Activated CD4-positive, alpha-beta memory T cell treated with anti-CD3 and anti-CD28 coated beads, Interleukin-2, amount 10 ng/mL, durations not matched to agents 7 days and 5 days (primary cell): ENCODE measurements at regions not wholly inside any gene's neighbourhood (a gene's known extent, or its start where the extent isn't known, plus 50 kb on each side); places are given as distances from the start of the nearest gene placed in this dataset.

ENCODE experiments used
- CTCF ChIA-PET: fragments of 350-600 bp; sonication (Branson Sonifier 250); formaldehyde crosslinking; loops from one replicate; lab custom pipeline; 2021; ENCODE audit warnings: antibody characterized with exemption, inconsistent platforms; lab: Charles Lee
- POLR2A ChIA-PET: fragments of 350-600 bp; sonication (Branson Sonifier 250); formaldehyde crosslinking; loops from one replicate; lab custom pipeline; 2021; ENCODE audit warnings: antibody characterized with exemption; lab: Charles Lee
- DNase-seq: peaks from one replicate; pipeline ENCODE4 v3.0.0-alpha.2; 2020
- H3K27ac Mint-ChIP-seq: one replicate; pipeline ENCODE4 v1.8.0; 2021; ENCODE audit warnings: mild to moderate bottlenecking, mixed read lengths
- H3K27me3 Mint-ChIP-seq: one replicate; pipeline ENCODE4 v1.8.0; 2021; ENCODE audit warnings: mixed read lengths
- H3K36me3 Mint-ChIP-seq: one replicate; pipeline ENCODE4 v1.8.0; 2021; ENCODE audit warnings: low read depth, mixed read lengths
- H3K4me1 Mint-ChIP-seq: one replicate; pipeline ENCODE4 v1.8.0; 2021; ENCODE audit warnings: mixed read lengths
- H3K4me3 Mint-ChIP-seq: one replicate; pipeline ENCODE4 v1.8.0; 2021; ENCODE audit warnings: mild to moderate bottlenecking, mixed read lengths
- H3K9me3 Mint-ChIP-seq: one replicate; pipeline ENCODE4 v1.8.0; 2021; ENCODE audit warnings: mixed read lengths

DNA sequence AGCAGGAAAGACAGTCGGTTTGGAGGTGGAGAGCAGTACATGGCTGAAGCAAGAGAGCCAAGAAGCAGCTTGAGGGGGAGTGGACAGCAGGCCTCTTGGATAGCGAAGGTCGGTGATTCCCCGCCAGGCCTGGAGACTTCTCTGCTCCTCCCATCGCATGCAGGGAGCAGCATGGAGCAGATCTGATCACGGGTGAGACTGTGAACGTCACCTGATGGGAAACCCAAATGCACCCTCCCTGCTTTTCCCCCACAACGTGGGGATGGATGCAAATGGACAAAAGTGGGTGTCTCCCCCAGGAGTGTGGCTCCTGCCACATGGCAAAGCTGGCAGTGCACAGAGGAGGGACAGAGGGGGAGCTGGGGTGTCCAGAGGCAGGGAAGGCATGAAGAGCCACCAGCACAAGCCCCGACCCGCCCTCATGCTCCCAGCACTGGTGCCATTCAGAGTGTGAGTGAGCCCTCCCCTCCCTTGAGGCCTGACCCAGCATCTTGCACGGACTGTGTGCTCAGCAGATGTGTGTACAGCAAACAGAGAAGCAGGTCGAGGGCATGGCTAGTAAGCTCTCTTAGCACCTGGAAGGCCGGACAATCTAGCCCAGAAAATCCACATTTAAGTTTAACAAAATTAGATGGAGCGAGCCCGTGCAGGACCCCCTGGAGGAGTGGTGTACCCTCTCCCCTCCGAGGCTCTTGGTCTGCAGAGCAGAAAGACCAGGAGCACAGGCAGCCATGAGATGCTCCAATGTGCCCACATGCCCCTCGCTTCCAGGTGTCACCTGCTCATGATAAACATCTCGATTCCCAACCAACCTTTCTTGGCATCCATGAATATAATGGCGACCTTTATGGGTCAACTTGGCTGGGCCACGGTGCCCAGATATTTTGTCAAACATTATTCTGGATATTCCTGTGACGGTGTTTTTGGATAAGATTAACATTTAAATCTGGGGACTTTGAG lies 661.7 kb downstream of the TBC1D22A start:
- ChIA-PET CTCF (no interaction called here), POLR2A (no interaction called here)
- no peak overlapping the region for H3K4me3 Mint-ChIP-seq
- H3K27ac Mint-ChIP-seq, result no peak overlapping the region
- H3K9me3 Mint-ChIP-seq, result peaks cover 3% of the 10 kb centered on the region
- no peaks in the 10 kb centered on the region for H3K36me3 Mint-ChIP-seq
- no peaks in the 10 kb centered on the region for H3K4me1 Mint-ChIP-seq
- no peak for DNase-seq
- no peaks in the 10 kb centered on the region for H3K27me3 Mint-ChIP-seq

DNA sequence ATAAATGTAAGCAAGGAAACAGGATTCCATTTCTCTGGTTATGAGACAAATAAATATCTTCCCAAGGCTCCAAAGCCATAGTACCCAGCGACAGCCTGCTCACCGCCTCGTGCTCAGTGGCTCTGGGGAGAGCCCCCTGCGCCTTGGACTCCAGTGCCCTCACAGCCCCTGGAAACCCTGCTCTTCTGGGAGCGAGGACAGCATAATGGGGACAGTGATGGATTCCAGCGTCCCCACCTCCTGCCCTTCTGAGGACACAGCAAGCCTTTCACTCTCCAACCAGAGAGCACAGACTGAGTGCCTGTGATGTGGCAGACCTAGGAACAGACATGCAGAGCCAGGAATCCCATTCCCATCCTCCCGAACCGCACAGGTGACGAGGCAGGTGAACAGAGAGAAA lies 660.8 kb downstream of the TBC1D22A start:
- Mint-ChIP-seq H3K4me3 (no peak overlapping the region), H3K9me3 (peaks cover 3% of the 10 kb centered on the region), H3K4me1 (no peaks in the 10 kb centered on the region), H3K36me3 (no peaks in the 10 kb centered on the region), H3K27ac (no peak overlapping the region), H3K27me3 (no peaks in the 10 kb centered on the region)
- POLR2A ChIA-PET, result no interaction called here
- CTCF ChIA-PET, result no interaction called here
- no peak for DNase-seq

DNA sequence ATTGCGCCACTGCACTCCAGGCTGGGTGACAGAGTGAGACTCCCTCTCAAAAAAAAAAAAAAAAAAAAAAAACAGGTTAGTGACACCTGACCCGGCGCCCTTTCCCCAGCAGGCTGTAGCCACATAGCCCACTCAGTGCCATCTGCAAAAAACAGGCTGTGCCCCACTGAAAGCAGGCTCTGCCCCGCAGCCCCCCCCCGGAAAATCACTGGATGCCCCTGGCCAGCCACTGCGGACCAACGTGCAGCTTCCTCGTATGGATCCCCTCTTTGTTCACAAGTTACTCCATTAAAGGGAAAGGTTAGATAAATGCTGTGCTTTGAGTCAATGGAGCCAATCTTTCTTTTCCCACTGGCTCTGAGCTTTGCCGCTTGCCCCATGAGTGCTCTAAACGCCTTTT lies 660.3 kb downstream of the TBC1D22A start:
- POLR2A ChIA-PET, result no interaction called here

DNA sequence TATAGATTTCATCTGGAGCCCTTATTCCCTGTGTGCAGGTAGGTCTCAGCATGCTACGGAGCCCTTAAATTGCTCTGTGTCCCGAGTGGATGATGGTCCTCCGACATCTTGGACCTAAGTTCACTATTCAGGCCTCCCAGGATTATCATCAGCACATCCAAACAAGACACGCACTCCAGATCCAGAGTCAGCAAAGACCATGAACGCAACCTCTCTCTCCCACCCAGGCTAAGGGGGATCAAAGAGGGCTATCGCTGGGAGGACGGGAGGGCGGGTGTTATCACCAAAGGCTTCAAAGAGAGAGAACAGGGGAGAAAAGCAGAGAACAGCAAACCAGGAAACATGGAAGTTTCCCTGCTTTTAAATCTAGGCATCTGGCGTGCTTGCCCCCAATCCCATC lies 659.4 kb downstream of the TBC1D22A start:
- ChIA-PET CTCF (no interaction called here), POLR2A (no interaction called here)
- DNase-seq, result no peak
- Mint-ChIP-seq H3K4me1 (no peaks in the 10 kb centered on the region), H3K4me3 (no peak overlapping the region), H3K27me3 (no peaks in the 10 kb centered on the region), H3K27ac (no peak overlapping the region), H3K36me3 (no peaks in the 10 kb centered on the region), H3K9me3 (peaks cover 3% of the 10 kb centered on the region)

More for the DNA sequence above, 660.3 kb downstream of the TBC1D22A start:
- H3K4me3 Mint-ChIP-seq, result no peak overlapping the region
- no peaks in the 10 kb centered on the region for H3K4me1 Mint-ChIP-seq
- no peaks in the 10 kb centered on the region for H3K27me3 Mint-ChIP-seq
- CTCF ChIA-PET, result no interaction called here
- H3K9me3 Mint-ChIP-seq, result peaks cover 3% of the 10 kb centered on the region
- DNase-seq, result no peak
- H3K27ac Mint-ChIP-seq, result no peak overlapping the region
- H3K36me3 Mint-ChIP-seq, result no peaks in the 10 kb centered on the region

DNA sequence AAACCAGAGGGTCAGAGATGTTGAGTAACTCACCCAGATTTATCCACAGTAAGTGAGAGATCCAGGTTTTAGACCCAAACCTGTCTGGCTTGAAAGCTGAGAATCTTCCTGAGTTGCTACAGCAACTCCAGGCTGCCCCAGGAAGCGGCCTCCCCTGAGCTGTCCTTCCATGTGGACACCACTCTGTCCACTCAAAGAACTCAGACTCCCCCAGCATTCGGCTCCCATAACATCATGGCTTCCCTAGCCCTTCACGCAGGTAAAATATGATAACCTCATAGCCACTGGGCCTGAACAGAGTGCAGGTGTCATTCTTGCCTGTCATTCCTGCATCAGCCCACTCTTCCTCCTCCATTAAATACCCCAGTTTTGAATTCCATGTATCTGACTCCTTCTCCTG lies 657.8 kb downstream of the TBC1D22A start:
- H3K27ac Mint-ChIP-seq, result no peak overlapping the region
- no peaks in the 10 kb centered on the region for H3K36me3 Mint-ChIP-seq
- no peak for DNase-seq
- POLR2A ChIA-PET, result interaction anchor here (0.6 kb wide), 1 partner anchor 629 kb away, joined by 3 read pairs; no protein-coding TSS in a partner anchor
- CTCF ChIA-PET, result no interaction called here
- H3K27me3 Mint-ChIP-seq, result no peaks in the 10 kb centered on the region
- H3K4me1 Mint-ChIP-seq, result no peaks in the 10 kb centered on the region
- H3K4me3 Mint-ChIP-seq, result no peak overlapping the region
- peaks cover 3% of the 10 kb centered on the region for H3K9me3 Mint-ChIP-seq

DNA sequence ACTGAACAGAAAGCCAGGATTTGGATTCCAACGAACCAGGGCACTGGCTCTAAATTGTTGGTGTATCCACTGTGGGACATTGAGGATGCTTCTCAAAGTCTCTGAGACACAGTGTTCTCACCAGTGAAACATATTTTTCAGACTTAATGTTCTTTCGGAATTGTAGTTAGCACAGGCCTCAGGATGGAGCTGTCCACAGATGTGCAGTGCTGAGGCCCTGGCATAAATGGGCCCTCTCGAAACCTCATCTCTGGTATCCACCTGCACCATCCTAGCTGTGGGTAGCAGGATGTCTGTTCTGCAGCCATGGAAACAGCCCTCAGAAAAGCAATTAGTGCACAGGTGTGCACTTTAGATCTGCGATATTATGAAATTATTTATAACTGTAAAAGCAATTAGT lies 656.8 kb downstream of the TBC1D22A start:
- DNase-seq, result no peak
- peaks cover 3% of the 10 kb centered on the region for H3K9me3 Mint-ChIP-seq
- no peaks in the 10 kb centered on the region for H3K36me3 Mint-ChIP-seq
- H3K27ac Mint-ChIP-seq, result no peak overlapping the region
- no peaks in the 10 kb centered on the region for H3K4me1 Mint-ChIP-seq
- POLR2A ChIA-PET, result no interaction called here
- CTCF ChIA-PET, result no interaction called here
- H3K27me3 Mint-ChIP-seq, result no peaks in the 10 kb centered on the region
- H3K4me3 Mint-ChIP-seq, result no peak overlapping the region

DNA sequence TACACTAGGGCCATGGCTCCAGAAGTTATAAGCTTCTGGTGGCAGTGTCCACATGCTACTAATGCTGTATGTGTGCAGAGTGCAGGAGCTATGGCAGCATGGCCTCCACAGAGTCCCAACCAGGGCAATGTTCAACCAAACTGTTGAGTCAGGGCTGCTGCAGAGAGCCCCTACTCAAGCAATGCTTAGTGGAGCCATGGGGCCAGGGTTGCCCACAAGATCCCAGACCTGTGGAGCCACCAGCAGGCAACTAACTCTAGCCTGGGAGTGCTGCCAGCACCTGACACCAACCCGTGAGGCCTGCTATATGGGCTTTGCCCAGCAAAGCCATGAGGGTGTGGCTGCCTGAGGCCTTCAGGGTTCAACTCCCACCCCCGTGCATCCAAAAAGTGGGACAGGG lies 655.2 kb downstream of the TBC1D22A start:
- no peak overlapping the region for H3K4me3 Mint-ChIP-seq
- no peaks in the 10 kb centered on the region for H3K27me3 Mint-ChIP-seq
- DNase-seq, result no peak
- no peaks in the 10 kb centered on the region for H3K9me3 Mint-ChIP-seq
- H3K36me3 Mint-ChIP-seq, result no peaks in the 10 kb centered on the region
- ChIA-PET POLR2A (no interaction called here), CTCF (no interaction called here)
- H3K4me1 Mint-ChIP-seq, result no peaks in the 10 kb centered on the region
- no peak overlapping the region for H3K27ac Mint-ChIP-seq

DNA sequence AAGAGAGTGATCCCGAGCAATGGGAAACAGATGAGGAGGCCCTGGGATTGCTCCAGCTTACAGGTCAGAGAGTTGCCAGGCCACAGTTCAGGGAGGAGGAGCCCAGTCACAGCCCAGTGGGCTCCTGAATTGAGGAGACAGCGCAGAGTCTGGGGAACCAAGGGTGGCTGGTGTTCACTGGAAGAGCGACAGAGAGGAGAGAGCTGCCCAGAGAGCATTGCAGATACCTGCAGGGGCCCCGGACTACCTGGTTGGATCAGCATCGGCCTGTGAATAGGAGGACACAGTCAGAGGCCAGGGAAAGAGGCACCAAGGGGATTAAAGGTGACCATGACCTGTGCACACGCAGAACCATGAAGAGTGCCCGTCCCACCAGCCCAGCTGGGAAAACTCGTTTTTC lies 648.6 kb downstream of the TBC1D22A start:
- Mint-ChIP-seq H3K4me1 (no peaks in the 10 kb centered on the region), H3K27me3 (no peaks in the 10 kb centered on the region), H3K4me3 (no peak overlapping the region), H3K9me3 (no peaks in the 10 kb centered on the region), H3K27ac (no peak overlapping the region), H3K36me3 (no peaks in the 10 kb centered on the region)
- ChIA-PET CTCF (no interaction called here), POLR2A (no interaction called here)
- DNase-seq, result no peak

DNA sequence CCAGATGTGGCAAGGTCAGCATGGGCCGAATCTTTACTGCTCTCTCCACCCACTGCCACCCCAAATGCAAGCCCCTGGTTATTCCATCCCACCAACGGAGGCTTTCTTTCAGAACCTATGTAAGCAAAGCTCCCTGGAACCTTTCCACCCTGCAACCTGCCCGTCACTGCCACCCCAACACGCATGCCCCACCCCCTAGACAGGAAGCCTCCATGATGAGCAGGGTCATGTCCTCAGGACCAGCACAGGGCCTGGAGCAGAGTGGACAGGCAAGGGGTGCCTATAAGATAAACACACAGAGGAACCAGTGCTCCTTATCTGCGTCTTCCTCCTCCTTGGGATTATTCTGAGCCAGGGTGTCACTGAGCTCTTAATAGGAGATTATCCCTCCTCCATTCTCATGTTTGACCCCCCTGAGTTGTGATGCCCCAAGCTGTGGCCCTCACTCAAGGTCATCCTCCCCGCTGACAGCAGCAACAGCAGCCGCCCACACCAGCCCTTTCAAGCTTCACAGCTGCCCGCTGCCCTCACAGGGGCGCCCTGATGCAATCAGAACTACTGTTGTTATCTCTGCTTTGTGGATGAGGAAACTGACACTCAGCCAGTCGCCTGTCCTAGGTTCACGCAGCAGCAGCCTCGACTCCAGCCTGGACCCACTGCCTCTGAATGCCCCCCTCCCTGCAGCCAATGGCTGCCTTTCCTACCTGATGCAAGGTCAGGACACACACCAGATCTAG lies 647.3 kb downstream of the TBC1D22A start:
- Mint-ChIP-seq H3K4me1 (no peaks in the 10 kb centered on the region), H3K27me3 (no peaks in the 10 kb centered on the region), H3K36me3 (no peaks in the 10 kb centered on the region), H3K27ac (no peak overlapping the region), H3K9me3 (no peaks in the 10 kb centered on the region), H3K4me3 (no peak overlapping the region)
- DNase-seq, result no peak
- POLR2A ChIA-PET, result no interaction called here
- CTCF ChIA-PET, result no interaction called here

DNA sequence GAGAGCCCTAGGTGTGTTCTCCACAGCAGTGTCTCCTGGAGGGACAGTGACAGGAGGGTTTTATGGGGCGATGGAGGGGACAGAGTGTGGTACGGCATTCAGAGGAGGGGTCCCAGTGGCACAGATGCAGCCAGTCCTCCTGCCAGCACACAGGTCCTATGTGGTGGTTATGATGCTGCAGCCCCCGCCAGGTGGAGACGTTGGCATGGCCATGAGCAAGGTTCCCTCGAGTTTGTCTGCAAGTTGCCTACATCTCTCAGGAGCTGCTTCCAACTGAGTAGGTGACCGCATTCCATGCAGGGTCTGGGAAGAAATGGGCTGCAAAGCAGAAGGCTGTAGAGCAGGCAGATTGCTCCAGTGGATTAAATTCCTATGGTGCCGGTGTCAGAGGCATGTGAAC lies 646.0 kb downstream of the TBC1D22A start:
- H3K27ac Mint-ChIP-seq, result no peak overlapping the region
- no peaks in the 10 kb centered on the region for H3K27me3 Mint-ChIP-seq
- H3K4me3 Mint-ChIP-seq, result no peak overlapping the region
- H3K36me3 Mint-ChIP-seq, result no peaks in the 10 kb centered on the region
- H3K9me3 Mint-ChIP-seq, result no peaks in the 10 kb centered on the region
- no peaks in the 10 kb centered on the region for H3K4me1 Mint-ChIP-seq
- POLR2A ChIA-PET, result no interaction called here
- CTCF ChIA-PET, result no interaction called here
- no peak for DNase-seq

DNA sequence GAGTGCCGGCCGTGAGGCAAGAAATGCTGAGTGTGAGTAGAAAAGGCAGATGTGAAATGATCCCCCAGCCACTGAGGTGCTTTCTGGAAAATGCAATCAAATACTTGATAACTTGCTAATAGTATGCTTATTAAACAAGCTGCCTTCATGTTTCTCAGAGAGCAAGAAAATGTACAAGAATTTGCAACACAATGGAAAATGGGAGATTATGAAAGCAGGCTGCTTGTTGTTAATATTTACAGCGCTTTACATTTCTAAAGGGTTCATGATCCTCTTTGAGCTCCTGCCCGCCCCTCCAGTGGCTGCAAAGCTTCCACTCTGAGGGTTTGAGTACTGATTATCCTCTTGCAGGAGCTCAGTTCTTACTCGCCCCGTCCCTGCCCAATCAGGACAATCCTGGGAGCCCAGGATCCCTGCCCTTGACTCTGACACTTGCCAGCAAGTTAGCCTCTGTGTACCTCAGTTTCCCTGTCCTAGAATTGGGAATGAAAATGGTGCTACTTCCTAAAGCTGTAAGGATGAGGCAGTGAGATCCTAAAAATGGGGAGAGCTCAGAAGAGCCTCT lies 645.1 kb downstream of the TBC1D22A start:
- Mint-ChIP-seq H3K27me3 (no peaks in the 10 kb centered on the region), H3K27ac (no peak overlapping the region), H3K4me1 (no peaks in the 10 kb centered on the region), H3K36me3 (no peaks in the 10 kb centered on the region), H3K9me3 (no peaks in the 10 kb centered on the region), H3K4me3 (no peak overlapping the region)
- no peak for DNase-seq
- CTCF ChIA-PET, result no interaction called here
- POLR2A ChIA-PET, result no interaction called here

DNA sequence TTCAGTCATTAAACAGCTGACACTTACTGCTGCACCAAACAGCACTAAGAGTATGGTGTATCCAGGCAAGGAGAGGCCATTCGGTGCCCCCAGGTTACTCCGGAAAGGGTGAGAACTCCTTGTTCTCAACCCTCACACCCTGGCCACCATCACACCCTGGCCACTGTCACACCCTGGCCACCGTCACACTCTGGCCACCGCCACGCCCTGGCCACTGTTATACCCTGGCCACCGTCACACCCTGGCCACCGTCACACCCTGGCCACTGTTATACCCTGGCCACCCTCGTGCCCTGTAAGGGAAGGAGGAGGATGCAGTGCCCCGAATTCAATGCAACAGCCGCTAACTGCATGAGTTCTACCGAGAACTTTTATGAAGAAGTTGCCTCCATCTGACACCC lies 644.4 kb downstream of the TBC1D22A start:
- no peaks in the 10 kb centered on the region for H3K36me3 Mint-ChIP-seq
- H3K9me3 Mint-ChIP-seq, result no peaks in the 10 kb centered on the region
- ChIA-PET POLR2A (no interaction called here), CTCF (no interaction called here)
- no peak for DNase-seq
- H3K4me3 Mint-ChIP-seq, result no peak overlapping the region
- H3K4me1 Mint-ChIP-seq, result no peaks in the 10 kb centered on the region
- H3K27me3 Mint-ChIP-seq, result no peaks in the 10 kb centered on the region
- no peak overlapping the region for H3K27ac Mint-ChIP-seq

DNA sequence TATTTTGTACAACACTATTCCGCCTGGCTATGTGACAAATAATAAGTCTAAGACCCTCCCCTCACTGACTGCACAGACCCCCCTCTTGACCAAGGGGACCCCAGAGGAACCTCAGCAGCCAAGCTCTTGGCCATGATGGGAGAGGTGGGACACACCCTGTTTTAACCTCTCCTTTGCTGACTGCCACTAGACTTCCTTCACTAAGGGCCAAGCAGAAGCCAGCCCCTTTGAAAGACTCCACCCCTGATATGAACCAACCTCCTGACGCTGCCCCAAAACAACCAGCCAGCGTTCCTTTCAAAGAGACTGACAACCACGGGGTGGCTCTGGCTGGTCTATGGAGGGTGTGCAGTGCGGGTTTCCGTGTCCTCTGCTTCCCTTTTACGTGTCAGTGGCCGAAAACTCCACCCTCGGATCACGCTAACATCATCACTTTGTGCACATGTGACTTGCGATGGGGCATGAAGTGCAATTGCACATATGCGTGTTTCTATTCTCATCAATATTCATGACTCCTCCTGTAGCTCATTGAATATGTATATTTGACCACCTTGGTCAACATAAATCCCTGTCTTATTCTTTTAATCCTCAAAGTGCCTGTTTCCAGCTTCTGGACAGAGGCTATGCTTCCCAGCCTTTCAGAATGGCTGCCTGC lies 643.9 kb downstream of the TBC1D22A start:
- CTCF ChIA-PET, result no interaction called here
- Mint-ChIP-seq H3K36me3 (no peaks in the 10 kb centered on the region), H3K27ac (no peak overlapping the region), H3K9me3 (no peaks in the 10 kb centered on the region), H3K4me3 (no peak overlapping the region), H3K4me1 (no peaks in the 10 kb centered on the region), H3K27me3 (no peaks in the 10 kb centered on the region)
- POLR2A ChIA-PET, result no interaction called here
- no peak for DNase-seq
